NCI-H1105 (cell line): ENCODE measurements at regions not wholly inside any gene's neighbourhood (a gene's known extent, or its start where the extent isn't known, plus 50 kb on each side); places are given as distances from the start of the nearest gene placed in this dataset.

Experiments used
- DNase-seq: peaks from one replicate; lab custom pipeline; 2025; lab: John Stamatoyannopoulos, UW

- no peak for DNase-seq
Observed at GRCh38 chr3:154571553-154572226, 141.7 kb upstream of the GPR149 start.

GRCh38 chr3:154568064-154568463, 138.1 kb upstream of the GPR149 start:
- DNase-seq = no peak

- no peak for DNase-seq
Observed at GRCh38 chr3:154559623-154560022, 129.6 kb upstream of the GPR149 start.

GRCh38 chr3:154552338-154552737, 122.3 kb upstream of the GPR149 start:
- DNase-seq = no peak

GRCh38 chr3:154549391-154549790, 119.4 kb upstream of the GPR149 start:
- no peak for DNase-seq

- no peak for DNase-seq
Observed at GRCh38 chr3:154548341-154548740, 118.4 kb upstream of the GPR149 start.

- no peak for DNase-seq
Observed at GRCh38 chr3:154542837-154543236, 112.8 kb upstream of the GPR149 start.

GRCh38 chr3:154540950-154541604, 111.1 kb upstream of the GPR149 start:
- DNase-seq = no peak

- no peak for DNase-seq
Observed at GRCh38 chr3:154538566-154539360, 108.8 kb upstream of the GPR149 start.

- no peak for DNase-seq
Observed at GRCh38 chr3:154536751-154537150, 106.8 kb upstream of the GPR149 start.

- DNase-seq = no peak
Observed at GRCh38 chr3:154522036-154522602, 92.1 kb upstream of the GPR149 start.

GRCh38 chr3:154517404-154517803, 87.4 kb upstream of the GPR149 start:
- DNase-seq = no peak

- DNase-seq = no peak
Observed at GRCh38 chr3:154515921-154516320, 85.9 kb upstream of the GPR149 start.

GRCh38 chr3:154510780-154511179, 80.8 kb upstream of the GPR149 start:
- DNase-seq = no peak

- no peak for DNase-seq
Observed at GRCh38 chr3:154507727-154508126, 77.7 kb upstream of the GPR149 start.

GRCh38 chr3:154496978-154497377, 67.0 kb upstream of the GPR149 start:
- DNase-seq = no peak

GRCh38 chr3:154496540-154496939, 66.5 kb upstream of the GPR149 start:
- DNase-seq = no peak

- no peak for DNase-seq
Observed at GRCh38 chr3:154486949-154487348, 57.0 kb upstream of the GPR149 start.

GRCh38 chr3:154482507-154482906, 52.5 kb upstream of the GPR149 start:
- DNase-seq = no peak

GRCh38 chr3:154480033-154480432, 50.0 kb upstream of the GPR149 start:
- peak; percentile 8 for DNase-seq
